ENCODE measurements at regions not wholly inside any gene's neighbourhood (a gene's known extent, or its start where the extent isn't known, plus 50 kb on each side); places are given as distances from the start of the nearest gene placed in this dataset.

DNA sequence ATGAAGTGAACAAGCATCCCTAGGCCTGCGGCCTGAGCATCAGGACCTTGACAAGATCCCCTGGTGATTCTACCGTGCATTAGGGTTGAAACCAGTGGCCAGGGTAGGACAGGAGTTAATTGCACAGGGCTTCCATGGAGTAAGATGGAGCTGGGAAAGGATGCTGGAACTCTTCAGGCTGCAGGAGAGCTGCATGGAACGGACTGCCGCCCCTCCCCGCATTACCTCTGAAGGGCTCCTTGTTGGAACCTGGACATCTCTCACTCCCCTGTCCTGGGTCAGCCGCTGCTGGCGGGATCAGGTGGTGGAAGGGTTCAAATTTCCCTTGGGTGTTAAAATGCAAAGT, 156.6 kb upstream of the ID2 start:
- no peak for DNase-seq (ENCODE audit: low read depth in 2 of 2)
- TF ChIP-seq, protein P1, sequence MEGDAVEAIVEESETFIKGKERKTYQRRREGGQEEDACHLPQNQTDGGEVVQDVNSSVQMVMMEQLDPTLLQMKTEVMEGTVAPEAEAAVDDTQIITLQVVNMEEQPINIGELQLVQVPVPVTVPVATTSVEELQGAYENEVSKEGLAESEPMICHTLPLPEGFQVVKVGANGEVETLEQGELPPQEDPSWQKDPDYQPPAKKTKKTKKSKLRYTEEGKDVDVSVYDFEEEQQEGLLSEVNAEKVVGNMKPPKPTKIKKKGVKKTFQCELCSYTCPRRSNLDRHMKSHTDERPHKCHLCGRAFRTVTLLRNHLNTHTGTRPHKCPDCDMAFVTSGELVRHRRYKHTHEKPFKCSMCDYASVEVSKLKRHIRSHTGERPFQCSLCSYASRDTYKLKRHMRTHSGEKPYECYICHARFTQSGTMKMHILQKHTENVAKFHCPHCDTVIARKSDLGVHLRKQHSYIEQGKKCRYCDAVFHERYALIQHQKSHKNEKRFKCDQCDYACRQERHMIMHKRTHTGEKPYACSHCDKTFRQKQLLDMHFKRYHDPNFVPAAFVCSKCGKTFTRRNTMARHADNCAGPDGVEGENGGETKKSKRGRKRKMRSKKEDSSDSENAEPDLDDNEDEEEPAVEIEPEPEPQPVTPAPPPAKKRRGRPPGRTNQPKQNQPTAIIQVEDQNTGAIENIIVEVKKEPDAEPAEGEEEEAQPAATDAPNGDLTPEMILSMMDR (IDR thresholded peaks at IDR 0.05; ENCODE audit: low read depth, low read length) = no peak
- no peak overlapping the region for H3K4me3 ChIP-seq (replicated peaks in 1 of 2; ENCODE audit: low read depth in 2 of 2, low read length in 2 of 2)

DNA sequence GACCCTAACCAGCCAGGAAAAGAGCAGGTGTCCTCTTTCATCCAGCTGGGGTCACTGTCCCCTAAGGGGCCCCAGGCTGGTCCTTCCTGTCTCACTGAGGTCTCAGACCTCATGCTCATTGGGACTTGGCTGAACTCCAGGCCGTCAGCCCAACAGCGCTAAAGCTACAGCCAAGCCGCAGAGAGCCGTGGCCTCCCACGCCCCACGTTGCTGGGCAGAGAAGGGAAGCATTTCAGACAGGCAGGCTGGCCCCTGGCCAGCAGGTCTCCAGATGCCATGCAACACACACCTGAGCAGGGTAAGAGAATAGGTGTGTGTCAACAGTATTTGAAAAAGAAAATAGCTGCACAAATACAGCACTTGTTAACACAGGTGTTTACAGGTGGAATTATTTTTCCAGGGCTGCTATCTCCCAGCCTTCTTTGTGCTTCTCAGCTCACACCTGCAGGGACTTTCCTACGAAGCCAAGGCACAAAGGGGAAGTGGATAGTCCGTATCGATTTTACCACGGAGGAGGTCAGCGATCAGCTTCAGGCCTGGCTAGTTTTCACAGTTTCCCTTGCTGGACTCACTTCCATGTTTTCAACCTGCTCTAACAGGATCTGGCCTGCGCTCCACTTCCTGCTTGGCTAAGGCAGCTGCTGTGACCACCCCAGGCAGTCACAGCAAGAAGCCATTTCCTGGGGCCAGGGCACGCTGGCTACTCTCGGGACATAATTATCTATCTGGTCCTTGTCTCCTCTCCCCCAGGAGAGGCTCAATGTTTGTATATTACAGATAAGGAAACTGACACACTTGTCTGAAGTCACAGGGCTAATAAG, 156.1 kb upstream of the ID2 start:
- TF ChIP-seq, protein P1 (IDR thresholded peaks at IDR 0.05; ENCODE audit: low read depth, low read length) = no peak
- peak; percentile 10 to 64 for DNase-seq (ENCODE audit: low read depth in 2 of 2)
- H3K4me3 ChIP-seq (replicated peaks in 1 of 2; ENCODE audit: low read depth in 2 of 2, low read length in 2 of 2) = no peak overlapping the region

DNA sequence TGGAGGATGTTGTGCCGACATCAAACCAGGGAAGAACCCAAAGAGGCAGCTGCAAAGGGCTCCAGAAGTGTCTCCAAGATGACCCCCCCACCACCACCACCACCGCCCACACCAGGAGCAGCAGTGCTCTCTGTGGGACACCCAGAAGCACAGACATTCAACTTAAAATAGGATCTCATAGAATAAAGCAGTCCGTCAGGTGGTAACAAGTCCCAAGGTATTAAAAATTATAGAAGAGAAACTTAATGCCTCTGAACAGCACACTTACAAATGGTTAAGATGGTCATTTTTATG, 155.5 kb upstream of the ID2 start:
- no peak overlapping the region for H3K4me3 ChIP-seq (replicated peaks in 1 of 2; ENCODE audit: low read depth in 2 of 2, low read length in 2 of 2)
- TF ChIP-seq, protein P1 (IDR thresholded peaks at IDR 0.05; ENCODE audit: low read depth, low read length) = no peak
- no peak for DNase-seq (ENCODE audit: low read depth in 2 of 2)

DNA sequence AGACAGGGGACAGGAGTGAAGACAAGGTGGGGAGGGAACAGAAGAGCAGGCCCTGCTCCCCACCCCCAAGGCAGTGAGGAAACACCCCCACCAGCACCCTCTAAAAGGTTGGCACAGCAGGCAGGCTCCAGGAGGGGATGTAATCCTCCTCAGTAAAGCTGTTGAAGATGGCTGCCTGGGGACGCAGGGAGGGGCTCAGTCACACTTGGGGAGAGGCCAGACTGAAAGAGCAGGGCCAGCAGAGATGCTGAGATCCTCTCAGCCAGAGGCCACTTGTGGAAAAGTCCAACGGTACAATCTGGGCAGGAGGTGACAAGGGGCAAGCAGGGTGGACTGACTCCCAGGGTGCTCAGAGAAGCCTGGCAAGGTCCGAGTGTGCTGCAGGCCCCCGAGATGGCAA, 154.8 kb upstream of the ID2 start:
- DNase-seq (ENCODE audit: low read depth in 2 of 2) = no peak
- no peak overlapping the region for H3K4me3 ChIP-seq (replicated peaks in 1 of 2; ENCODE audit: low read depth in 2 of 2, low read length in 2 of 2)
- TF ChIP-seq, protein P1 (IDR thresholded peaks at IDR 0.05; ENCODE audit: low read depth, low read length) = no peak

DNA sequence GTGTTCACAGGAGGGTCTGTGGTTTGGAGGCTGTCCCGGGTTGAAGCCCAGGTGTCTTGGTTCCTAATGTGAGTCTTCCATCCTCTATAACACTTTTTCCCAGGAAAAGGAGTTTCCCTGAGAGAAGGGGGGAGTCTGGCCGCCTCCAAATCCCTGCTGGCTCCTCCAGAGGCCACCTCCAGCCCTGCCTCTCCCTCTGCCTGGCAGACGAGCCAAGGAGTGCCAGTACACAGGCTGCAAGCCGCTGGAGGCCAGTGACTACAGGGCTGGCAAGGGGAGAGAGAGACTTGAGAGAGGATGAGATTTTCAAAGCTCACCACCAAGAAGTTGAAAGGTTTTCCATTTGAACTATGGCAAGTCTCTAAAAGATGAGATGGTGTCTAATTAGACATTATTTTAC, 154.2 kb upstream of the ID2 start:
- TF ChIP-seq, protein P1 (IDR thresholded peaks at IDR 0.05; ENCODE audit: low read depth, low read length) = no peak
- H3K4me3 ChIP-seq (replicated peaks in 1 of 2; ENCODE audit: low read depth in 2 of 2, low read length in 2 of 2) = no peak overlapping the region

DNA sequence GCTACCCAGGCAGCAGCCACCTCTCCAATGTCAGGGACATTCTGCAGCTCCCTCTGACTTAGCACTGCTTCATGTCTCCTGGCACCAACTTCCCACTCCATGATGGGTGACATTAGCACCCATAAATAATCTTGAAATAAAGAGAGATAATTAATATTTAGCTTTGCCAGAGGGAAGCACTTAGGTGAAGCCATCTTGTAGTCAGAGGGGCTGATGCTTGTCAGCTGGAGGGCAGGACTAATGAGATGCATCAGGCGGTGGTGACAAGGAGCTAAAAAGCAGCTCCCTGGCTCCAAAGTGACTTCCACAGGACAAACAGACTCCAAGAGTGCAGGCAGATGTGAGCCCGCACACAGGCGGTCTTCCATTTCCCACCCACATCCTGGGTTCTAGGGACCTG, 153.0 kb upstream of the ID2 start:
- DNase-seq (ENCODE audit: low read depth in 2 of 2) = no peak
- TF ChIP-seq, protein P1 (IDR thresholded peaks at IDR 0.05; ENCODE audit: low read depth, low read length) = no peak
- H3K4me3 ChIP-seq (replicated peaks in 1 of 2; ENCODE audit: low read depth in 2 of 2, low read length in 2 of 2) = no peak overlapping the region

More for the DNA sequence above, 154.2 kb upstream of the ID2 start:
- no peak for DNase-seq (ENCODE audit: low read depth in 2 of 2)
